ENCODE measurements at regions not wholly inside any gene's neighbourhood (a gene's known extent, or its start where the extent isn't known, plus 50 kb on each side); places are given as distances from the start of the nearest gene placed in this dataset.

DNA sequence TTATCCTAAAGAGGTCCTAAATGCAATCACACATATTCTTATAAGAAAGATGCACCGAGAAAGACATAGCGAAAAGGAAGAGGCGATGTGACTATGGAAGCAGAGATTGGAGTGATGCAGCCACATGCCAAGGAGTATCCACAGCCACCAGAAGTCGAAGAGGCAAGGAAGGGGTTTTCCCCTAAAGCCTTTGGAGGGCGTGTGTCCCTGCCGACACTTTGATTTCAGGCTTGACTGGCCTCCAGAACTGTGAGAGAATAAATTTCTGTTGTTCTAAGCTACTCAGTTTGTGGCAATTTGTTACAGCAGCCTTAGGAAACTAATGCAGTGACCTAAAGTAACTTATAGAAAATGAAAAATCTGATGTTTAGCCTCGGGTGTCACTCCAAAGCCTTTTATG is 179.5 kb upstream of the CITED2 start:
- no peak for DNase-seq

DNA sequence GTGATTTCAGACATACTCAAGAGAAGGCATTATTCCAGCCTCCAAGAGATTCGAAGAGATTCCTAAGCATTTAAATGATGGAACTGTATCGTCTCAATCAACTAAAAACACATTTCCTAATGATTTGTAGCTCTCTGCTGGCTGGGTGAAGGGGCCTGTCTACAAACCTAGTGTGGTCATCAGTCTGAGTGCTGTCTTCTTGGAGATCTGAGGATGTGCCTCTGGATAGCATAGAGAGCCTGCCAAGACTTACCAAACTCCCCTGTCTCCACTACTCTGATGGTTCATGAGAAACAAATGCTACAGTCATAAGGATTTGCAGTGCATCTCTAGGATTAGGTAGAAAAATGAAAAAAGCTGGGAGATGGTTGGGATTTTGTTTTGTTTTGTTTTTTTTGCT is 176.9 kb upstream of the CITED2 start:
- DNase-seq = no peak

- DNase-seq = no peak
Measured at GRCh38 chr6:139550361-139550760, 175.9 kb upstream of the CITED2 start.

- DNase-seq = no peak
Measured at GRCh38 chr6:139549561-139550070, 175.2 kb upstream of the CITED2 start.

DNA sequence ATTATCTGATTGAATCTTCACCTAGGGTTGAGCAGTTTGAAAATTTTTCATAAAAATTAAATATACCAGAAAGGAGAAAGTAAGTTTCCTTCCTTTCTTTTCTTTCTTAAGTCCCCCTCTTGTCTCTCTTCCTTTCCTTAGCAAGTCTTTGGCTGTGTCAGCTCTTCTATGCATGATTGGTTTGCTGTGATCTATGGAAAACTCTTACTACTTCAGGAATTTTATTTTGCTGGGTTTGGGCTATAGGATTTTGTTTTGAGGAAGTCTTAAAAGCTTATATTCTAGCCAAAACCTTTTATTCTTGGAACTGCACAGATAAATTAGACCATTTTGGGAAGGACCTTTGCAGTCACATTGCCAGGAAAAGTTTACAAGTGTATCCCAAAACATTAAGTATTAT is 173.4 kb upstream of the CITED2 start:
- no peak for DNase-seq

- DNase-seq = no peak
Measured at GRCh38 chr6:139547122-139547776, 172.8 kb upstream of the CITED2 start.

DNA sequence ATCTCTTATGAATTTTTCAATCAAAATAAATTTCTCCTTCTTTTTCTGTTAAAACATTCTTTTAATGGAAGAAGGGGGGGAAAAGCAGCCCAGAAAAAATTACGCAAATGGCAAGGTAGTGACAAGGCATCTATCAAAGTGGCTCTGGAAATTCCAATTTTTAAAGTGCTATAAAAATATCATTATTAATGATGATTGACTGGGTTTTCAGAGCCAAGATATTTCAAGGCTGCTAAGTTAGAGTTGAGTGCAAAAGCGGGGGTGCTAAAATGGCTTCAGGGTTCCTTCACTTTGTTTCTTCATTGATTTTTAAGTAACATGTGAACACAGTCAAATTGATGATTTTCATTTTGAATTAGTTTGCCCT is 171.6 kb upstream of the CITED2 start:
- DNase-seq = no peak

GRCh38 chr6:139545206-139546105 is 171.0 kb upstream of the CITED2 start:
- no peak for DNase-seq

GRCh38 chr6:139544701-139545057 is 170.2 kb upstream of the CITED2 start:
- DNase-seq = no peak

GRCh38 chr6:139542351-139542750 is 167.9 kb upstream of the CITED2 start:
- DNase-seq = no peak

DNA sequence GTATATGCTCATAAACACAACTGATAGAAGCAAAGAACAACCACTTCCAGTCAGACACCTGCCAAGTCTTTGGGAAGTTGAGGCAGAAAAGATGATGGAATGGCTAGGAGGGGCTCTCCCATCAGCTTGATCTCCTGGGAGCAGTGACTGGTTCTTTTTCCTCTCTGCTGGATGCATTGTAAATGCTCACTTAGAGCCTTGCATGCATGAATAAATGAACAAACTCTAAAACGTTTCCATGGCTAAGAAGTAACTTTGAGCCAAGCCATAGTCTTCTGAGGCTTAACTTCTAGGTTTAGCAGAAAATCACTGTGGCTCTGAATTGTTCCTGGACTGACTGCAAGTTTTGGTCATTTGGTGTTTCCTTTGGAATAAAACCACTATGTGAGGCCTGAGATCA is 166.4 kb upstream of the CITED2 start:
- no peak for DNase-seq

DNA sequence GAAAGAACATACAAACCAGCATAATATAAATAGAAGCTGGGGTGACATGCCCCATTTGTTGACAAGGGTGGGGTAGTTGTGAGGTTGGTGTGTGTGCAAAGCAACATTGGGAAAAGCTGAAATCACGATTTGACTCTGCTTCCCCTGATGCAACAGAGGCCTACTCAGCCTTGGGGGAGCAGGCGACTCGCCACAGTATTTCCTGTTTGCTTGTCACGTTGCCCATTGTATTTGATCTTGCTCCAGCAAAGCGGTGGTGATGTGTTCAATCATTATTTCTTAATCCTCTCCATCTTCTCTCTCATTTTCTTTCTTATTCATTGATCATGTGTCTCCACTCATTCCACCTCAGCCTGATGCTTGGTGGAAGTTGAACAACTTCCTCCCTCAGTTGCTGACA is 165.8 kb upstream of the CITED2 start:
- DNase-seq = peak; percentile 27 to 46

GRCh38 chr6:139539852-139540251 is 165.4 kb upstream of the CITED2 start:
- DNase-seq = no peak

DNA sequence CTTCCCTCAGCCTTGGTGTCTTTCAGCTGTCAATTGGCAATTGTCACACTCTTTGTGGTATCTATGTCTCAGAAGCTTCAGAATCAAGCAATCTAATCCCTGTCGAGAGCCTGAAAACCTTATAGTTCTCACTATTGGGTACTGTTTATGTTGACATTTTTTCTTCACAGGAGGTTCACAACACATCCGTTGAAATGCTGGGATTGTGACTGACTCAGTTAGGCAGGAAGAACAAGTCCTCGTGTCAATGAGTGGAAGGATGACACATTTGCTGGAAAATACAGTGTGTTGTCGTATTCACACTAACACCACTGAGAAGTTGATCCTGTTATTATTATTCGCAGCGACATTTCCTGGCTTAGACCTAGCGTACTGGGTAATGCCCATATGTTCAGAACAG is 163.9 kb upstream of the CITED2 start:
- DNase-seq = no peak

- DNase-seq = no peak
Measured at GRCh38 chr6:139536751-139537617, 162.5 kb upstream of the CITED2 start.

DNA sequence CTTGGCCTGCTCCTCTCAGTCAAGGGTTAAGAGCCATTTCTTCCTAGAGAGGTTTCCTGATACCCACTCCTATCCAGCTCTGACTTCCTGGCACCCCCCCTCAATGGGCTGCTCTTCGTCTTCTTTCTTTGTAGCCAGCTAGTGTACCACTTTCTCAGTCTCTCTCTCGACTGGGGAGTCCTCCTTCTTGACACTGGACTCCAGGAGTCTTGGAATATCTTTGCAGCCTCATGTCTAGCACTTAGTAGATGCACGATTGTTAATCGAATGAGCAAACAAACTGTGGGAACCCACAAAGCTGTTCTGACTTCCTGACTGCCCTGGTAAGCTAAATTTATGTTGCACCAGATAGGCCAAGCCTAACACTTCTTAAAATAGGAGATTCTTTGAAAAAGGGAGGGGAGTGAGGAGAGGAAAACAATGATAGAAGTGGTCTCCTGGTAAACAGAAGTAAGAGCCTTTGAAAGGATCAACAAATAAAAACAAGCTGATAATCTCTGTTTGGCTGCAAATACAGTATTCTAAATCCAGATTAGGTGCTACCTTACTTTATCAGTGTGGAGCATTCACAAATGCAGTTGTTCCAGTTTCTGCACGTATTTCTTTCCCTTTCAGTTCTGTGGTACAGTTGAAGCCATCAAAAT is 160.1 kb upstream of the CITED2 start:
- no peak for DNase-seq

- no peak for DNase-seq
Measured at GRCh38 chr6:139533573-139534471, 159.4 kb upstream of the CITED2 start.

- no peak for DNase-seq
Measured at GRCh38 chr6:139533171-139533570, 158.7 kb upstream of the CITED2 start.

DNA sequence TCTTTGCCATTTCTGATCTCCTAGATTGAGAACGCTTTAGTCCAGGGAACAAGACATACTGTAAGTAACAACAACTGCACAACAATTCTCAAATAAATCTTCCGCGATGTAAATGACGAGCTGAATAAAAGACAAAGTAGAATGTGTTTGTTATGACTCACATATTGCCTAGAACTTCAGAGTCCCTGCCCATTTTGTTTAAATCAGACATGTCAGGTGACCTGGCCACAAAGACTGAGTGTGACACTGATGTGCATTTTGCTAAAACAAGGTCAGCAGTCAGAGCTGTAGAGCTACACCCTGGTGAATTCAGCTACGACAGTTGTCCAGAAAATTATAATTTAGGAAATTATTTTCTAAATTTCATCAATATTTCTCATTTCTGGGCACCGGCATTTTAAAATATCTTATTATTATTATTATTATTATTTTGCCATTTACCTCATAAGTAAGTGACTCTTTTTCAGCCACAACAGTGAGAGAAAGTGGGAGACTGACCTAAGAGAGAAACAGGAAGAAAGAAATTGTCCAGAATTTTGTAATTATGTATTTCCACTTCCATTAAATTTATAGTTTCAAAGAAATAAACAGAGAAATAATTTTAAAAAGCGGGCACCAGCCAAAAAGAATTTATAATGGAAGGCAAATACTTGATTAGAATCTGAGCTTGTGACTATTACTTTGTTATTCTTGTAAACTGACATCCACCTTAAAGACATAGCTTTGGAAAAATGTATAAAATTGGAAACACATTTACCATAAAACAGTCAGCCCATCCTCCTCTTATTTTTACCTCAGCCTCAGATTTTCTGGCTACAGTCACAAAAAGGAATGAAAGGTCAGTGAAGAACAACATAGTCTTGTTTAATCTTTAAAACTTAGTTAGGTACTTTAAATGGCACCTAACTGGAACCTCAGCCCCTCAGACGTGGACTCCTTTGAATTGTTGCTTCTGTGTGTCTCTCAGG is 157.0 kb upstream of the CITED2 start:
- DNase-seq = peak in 1 of 2 donors; percentile 31

- no peak for DNase-seq
Measured at GRCh38 chr6:139530561-139530960, 156.1 kb upstream of the CITED2 start.

- no peak for DNase-seq
Measured at GRCh38 chr6:139529420-139529819, 155.0 kb upstream of the CITED2 start.
